Stromal cell of bone marrow (primary cell): ENCODE measurements at regions not wholly inside any gene's neighbourhood (a gene's known extent, or its start where the extent isn't known, plus 50 kb on each side); places are given as distances from the start of the nearest gene placed in this dataset.
"Not testable (repeated sequence)": the region's sequence is repeated elsewhere in the genome, so short reads cannot be mapped to it uniquely, and the experiment has no call there.

Experiments
- DNase-seq: peaks from one replicate; pipeline ENCODE4 v3.0.0-alpha.2; 2012; ENCODE audit warnings: low read depth

DNA sequence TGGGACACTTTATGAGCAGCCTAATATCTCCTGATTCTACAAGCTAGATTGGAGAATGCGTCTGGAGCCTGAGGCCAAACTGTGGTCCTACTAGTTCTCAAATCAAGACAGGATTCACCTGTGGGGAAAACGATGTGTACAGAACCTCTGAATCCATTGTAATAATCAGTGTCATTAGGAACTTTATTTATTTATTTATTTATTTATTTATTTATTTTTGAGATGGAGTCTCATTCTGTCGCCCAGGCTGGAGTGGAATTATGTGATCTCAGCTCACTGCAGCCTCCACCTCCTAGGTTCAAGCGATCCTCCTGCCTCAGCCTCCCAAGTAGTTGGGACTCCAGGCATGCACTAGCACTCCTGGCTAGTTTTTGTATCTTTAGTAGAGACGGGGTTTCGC is 52.6 kb upstream of the KIF26B start:
- DNase-seq: not testable (repeated sequence)

- no peak for DNase-seq
Measured at GRCh38 chr1:245099401-245099800, 55.4 kb upstream of the KIF26B start.

- DNase-seq: no peak
Measured at GRCh38 chr1:245098924-245099323, 55.9 kb upstream of the KIF26B start.

GRCh38 chr1:245096311-245097066 is 58.3 kb upstream of the KIF26B start:
- DNase-seq: no peak

DNA sequence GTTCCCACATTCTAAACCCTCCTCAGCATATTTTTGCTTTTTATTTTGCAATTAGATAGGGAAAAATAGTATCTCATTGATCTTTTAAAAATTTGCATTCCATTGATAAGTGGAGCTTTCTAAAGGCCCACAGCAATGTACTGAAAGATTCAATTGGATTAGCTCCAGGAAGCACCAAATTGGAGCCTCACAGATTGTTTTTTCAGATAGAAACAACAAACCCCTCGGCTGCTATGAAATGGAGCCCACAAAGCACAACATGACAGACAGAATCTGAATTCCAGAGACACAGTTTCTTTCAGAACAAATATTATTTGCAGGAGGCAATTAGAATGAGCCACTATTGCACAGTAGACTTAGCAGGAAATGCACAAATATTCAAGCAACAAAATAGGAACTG is 58.9 kb upstream of the KIF26B start:
- DNase-seq: no peak

DNA sequence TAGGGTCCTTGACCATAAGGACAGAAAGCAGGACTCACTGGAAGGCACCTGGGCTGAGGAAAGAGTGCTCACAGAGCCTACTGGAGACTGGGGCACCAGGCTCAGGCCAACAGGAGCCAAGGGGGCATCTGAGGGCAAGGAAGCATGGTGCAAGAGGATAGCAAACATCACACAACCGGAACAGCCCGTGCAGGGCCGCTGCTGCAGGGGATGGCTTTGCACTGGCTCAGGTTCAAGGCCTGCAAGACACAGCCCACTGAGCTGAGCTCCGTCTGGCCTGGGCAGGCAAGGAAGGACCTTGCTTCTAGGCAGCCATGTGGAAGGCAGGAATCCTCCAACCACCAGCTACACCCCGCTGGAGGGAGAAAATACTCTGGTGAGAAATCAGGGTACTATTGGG is 59.8 kb upstream of the KIF26B start:
- DNase-seq: no peak

GRCh38 chr1:245094092-245094491 is 60.7 kb upstream of the KIF26B start:
- no peak for DNase-seq

DNA sequence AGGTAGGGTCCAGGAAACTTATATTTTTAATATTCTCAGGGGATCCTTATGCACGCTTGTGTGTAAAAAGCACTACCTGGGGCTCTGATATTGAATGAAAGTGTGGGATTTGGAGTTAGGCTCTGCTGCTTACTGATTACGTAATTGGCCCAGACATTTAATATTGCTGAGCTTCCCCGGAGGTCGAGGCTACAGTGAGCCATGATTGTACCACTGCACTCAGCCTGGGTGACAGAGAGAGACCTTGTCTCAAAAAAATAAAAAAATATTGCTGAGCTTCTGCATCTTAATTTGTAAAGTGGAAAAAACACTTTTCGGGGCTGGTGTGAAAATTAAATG is 62.2 kb upstream of the KIF26B start:
- no peak for DNase-seq

GRCh38 chr1:245091818-245092637 is 62.8 kb upstream of the KIF26B start:
- peak; percentile 93 for DNase-seq

DNA sequence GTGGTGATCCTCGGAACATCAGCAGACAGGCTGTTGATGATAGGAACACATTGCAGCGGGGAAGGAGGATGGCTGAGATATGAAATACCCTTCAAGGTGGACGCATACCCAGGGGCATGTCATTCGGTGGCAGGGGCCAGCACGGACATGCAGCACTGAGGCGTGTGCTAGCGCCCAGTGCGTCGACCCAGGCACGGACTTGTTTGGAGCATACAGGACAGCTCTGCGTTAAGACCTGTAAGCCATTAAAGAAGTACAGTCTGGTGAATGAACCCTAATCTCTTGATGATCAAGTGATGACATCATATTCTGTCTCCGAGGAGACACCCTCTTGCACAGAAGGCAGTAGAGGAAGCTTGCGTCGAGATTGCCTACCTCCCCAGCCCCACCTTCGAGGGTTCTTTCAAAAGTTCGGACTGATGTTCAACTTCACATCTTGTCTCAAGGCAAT is 63.6 kb upstream of the KIF26B start:
- DNase-seq: no peak

- DNase-seq: no peak
Measured at GRCh38 chr1:245090491-245091090, 64.2 kb upstream of the KIF26B start.

DNA sequence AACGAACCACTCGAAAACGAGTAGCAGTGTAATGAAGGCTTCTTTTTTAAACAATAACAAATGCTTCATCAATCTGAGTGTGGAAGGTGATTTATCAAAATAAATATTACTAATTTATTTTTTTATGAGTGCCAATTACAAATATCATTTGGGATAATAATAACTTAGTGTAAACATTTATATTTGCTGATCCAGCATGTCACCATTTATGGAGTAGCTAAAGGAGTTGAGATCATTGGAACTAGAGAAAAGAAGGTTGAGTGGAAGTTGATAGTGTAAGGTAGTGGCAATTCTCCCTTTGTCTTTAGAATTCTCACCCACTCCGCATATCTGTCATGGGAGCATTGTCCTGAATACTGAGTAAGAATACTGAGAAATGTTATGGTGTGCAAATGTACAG is 67.1 kb upstream of the KIF26B start:
- no peak for DNase-seq

GRCh38 chr1:245086389-245086969 is 68.3 kb upstream of the KIF26B start:
- no peak for DNase-seq

GRCh38 chr1:245085508-245086095 is 69.2 kb upstream of the KIF26B start:
- peak; percentile 96 for DNase-seq

- no peak for DNase-seq
Measured at GRCh38 chr1:245084551-245084950, 70.2 kb upstream of the KIF26B start.

DNA sequence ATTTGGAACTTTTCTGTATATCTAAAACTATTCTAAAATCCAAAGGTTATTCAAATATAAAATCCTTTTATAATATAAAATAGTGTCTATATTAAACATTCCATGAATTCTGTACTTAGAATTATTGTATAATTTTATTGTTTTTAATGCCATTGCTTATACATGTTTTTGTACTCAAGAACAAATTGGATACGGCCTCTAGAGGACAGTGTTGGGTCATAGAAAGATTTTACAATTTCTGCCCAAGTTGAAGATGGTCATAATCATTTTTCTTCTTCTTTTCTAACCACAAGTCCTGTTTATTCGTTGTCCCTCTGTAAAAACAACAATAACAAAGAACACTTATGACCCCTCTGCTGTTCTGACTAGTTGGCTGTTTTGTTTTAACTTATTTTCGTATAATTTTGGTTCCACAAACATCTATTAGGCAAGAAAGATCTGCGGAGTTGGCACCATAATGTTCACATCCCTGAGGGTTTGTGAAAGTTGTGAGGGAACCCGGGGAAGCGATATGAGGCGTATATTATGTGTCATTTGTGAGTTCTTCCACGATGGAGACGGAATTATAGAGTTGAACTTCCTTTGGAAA is 75.7 kb upstream of the KIF26B start:
- DNase-seq: peak; percentile 47

- DNase-seq: no peak
Measured at GRCh38 chr1:245074898-245075297, 79.9 kb upstream of the KIF26B start.

- no peak for DNase-seq
Measured at GRCh38 chr1:245074232-245074747, 80.5 kb upstream of the KIF26B start.

DNA sequence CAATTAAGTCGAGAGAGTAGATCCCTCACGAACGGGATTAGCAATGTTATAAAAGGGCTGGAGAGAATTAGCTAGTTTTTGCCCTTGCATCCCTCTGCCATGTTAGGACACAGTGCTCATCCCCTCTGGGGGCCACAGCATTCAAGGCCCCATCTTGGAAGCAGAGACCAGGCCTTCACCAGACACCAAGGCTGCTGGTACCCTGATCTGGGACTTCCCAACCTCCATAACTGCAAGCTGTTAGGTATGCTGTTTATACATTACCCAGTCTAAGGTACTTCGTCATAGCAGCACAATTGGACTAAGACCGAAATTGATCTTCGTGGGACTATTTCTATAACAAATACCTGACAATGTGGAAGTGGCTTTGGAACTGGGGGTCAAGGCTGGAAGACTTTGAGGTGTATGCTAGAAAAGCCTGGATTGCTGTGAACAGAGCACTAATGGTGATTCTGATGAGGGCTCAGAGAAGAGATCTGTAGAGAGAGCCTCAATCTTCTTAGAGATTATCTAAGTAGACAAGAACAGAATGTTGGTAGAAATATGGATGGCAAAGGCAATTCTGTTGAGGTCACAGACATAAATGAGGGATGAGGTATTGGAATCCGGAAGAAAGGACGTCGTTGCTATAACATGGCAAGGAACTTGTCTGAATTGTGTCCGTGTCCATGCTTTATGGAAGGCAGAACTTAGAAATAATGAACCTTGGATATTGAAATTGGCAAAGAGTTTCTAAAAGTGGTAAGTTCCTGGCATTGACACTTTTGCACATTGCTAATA is 83.8 kb upstream of the KIF26B start:
- no peak for DNase-seq

DNA sequence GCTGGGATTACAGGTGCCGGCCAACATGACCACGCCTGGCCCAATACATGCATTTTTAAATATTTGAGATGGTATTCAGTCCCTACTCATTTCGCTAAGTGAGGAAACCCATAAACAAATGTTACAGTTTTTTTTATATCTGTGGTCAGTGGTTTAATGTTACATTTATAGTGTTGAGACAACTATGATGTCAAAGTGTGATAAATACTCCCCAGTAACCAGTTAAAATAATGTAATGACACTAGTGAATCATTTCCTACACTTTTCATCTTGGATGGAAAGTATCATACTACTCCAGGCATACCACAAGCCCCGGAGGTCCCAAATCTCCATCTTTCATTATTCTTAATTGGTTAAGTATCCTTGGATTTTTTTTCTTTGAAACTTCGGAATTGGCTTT is 87.5 kb upstream of the KIF26B start:
- peak; percentile 13 for DNase-seq

- DNase-seq: no peak
Measured at GRCh38 chr1:245062741-245063305, 92.0 kb upstream of the KIF26B start.
